ENCODE measurements at regions not wholly inside any gene's neighbourhood (a gene's known extent, or its start where the extent isn't known, plus 50 kb on each side); places are given as distances from the start of the nearest gene placed in this dataset.
"Not testable (repeated sequence)": the region's sequence is repeated elsewhere in the genome, so short reads cannot be mapped to it uniquely, and the experiment has no call there.

DNA sequence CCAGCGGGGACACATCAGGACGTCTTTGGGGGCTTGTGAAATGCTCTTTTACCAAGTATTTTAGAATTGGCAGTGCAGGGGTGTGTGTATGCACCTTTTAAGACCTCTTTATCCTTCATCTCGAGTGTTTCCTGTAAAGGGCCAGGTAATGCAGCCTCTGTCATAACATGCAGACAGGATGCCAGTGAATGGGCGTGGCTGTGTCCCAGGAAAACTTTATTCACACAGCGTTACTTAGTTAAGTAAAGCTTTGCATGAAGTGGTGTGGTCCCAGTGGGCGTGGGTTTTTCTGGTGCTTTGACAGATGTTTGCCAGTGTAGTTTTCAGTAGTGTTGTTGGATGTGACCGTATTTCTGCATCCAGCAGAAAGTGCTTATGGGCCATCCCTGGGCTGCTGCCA is 70.3 kb upstream of the FAN1 start:
- TF ChIP-seq, protein P1, sequence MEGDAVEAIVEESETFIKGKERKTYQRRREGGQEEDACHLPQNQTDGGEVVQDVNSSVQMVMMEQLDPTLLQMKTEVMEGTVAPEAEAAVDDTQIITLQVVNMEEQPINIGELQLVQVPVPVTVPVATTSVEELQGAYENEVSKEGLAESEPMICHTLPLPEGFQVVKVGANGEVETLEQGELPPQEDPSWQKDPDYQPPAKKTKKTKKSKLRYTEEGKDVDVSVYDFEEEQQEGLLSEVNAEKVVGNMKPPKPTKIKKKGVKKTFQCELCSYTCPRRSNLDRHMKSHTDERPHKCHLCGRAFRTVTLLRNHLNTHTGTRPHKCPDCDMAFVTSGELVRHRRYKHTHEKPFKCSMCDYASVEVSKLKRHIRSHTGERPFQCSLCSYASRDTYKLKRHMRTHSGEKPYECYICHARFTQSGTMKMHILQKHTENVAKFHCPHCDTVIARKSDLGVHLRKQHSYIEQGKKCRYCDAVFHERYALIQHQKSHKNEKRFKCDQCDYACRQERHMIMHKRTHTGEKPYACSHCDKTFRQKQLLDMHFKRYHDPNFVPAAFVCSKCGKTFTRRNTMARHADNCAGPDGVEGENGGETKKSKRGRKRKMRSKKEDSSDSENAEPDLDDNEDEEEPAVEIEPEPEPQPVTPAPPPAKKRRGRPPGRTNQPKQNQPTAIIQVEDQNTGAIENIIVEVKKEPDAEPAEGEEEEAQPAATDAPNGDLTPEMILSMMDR (IDR thresholded peaks at IDR 0.05; ENCODE audit: borderline replicate concordance, extremely low read depth, low read length, poor library complexity, severe bottlenecking): not testable (repeated sequence)
- TF ChIP-seq EZH2 (IDR thresholded peaks at IDR 0.05; ENCODE audit: borderline replicate concordance, low read depth, low read length, severe bottlenecking): not testable (repeated sequence)

Measured in DND-41 (cell line).